ENCODE measurements at regions not wholly inside any gene's neighbourhood (a gene's known extent, or its start where the extent isn't known, plus 50 kb on each side); places are given as distances from the start of the nearest gene placed in this dataset.

DNA sequence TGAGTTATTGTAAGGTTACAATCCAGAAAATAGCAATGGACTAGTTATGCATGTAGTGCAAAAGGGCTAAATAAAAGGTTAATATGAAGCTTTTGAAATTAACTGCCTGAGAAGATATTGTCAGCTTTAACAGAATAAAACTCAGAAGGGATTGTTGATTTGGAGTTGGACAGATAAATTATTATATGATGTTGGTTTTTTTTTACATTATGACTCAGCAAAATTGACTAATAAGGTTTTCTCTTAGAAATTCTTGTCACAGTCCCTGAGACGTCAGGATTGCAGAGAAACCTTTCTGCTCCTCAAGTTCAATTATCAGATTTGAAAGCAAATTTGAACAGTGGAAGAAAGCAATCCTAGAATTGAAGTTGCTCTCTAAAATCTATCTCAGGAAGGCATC is 946.9 kb downstream of the CBLN2 start:
- FAIRE-seq (no peak), DNase-seq (no peak)
- no peak overlapping the region for H3K27ac ChIP-seq (ENCODE audit: low read depth in 2 of 2, low read length in 2 of 2)
- intact Hi-C loops (cut with DNase I), result no loop called here
- H3K9me3 ChIP-seq (ENCODE audit: control insufficient read depth in 2 of 3, insufficient read depth in 1 of 3, low read length in 3 of 3), result peaks cover 0 to 2% (median 0%) of the 10 kb centered on the region in 3 donors
- no peak overlapping the region for H3K9ac ChIP-seq (ENCODE audit: low read length in 3 of 3)
- H3K36me3 ChIP-seq (ENCODE audit: control insufficient read depth in 2 of 3, insufficient read depth in 3 of 3, low read length in 3 of 3), result no peaks in the 10 kb centered on the region
- H3K4me3 ChIP-seq (ENCODE audit: low read length in 3 of 3), result no peak overlapping the region
- no peaks in the 10 kb centered on the region for H3K4me1 ChIP-seq (ENCODE audit: control insufficient read depth in 2 of 3, insufficient read depth in 2 of 3, low read depth in 1 of 3, low read length in 3 of 3)
- TF ChIP-seq, protein P1, sequence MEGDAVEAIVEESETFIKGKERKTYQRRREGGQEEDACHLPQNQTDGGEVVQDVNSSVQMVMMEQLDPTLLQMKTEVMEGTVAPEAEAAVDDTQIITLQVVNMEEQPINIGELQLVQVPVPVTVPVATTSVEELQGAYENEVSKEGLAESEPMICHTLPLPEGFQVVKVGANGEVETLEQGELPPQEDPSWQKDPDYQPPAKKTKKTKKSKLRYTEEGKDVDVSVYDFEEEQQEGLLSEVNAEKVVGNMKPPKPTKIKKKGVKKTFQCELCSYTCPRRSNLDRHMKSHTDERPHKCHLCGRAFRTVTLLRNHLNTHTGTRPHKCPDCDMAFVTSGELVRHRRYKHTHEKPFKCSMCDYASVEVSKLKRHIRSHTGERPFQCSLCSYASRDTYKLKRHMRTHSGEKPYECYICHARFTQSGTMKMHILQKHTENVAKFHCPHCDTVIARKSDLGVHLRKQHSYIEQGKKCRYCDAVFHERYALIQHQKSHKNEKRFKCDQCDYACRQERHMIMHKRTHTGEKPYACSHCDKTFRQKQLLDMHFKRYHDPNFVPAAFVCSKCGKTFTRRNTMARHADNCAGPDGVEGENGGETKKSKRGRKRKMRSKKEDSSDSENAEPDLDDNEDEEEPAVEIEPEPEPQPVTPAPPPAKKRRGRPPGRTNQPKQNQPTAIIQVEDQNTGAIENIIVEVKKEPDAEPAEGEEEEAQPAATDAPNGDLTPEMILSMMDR (IDR thresholded peaks at IDR 0.05; ENCODE audit: borderline replicate concordance, extremely low read depth, insufficient read depth), result no peak
- no peaks in the 10 kb centered on the region for H3K27me3 ChIP-seq (ENCODE audit: control insufficient read depth, insufficient read depth, low read length)

DNA sequence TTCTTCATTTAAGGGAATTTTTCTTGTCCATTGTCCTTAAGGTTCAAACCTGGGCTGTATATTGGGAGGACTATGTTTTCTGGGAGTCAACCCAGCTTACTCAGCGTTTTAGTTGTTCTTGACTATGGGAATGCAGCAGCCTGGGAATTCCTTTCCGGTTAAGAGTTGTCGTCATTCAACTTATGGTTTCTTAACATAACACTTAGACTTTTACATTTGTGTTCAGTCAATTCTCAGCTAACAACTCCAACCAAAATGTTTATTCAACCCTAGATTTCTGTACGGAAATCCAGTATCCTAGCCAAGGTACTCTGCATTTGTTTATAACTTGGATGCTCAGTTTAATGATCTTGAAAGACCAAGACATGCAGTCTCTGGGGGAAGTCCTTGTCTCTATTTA is 960.9 kb downstream of the CBLN2 start:
- Histone ChIP-seq H3K4me1 (ENCODE audit: control insufficient read depth in 2 of 3, insufficient read depth in 2 of 3, low read depth in 1 of 3, low read length in 3 of 3) (no peaks in the 10 kb centered on the region), H3K36me3 (ENCODE audit: control insufficient read depth in 2 of 3, insufficient read depth in 3 of 3, low read length in 3 of 3) (no peaks in the 10 kb centered on the region), H3K9ac (ENCODE audit: low read length in 3 of 3) (no peak overlapping the region), H3K9me3 (ENCODE audit: control insufficient read depth in 2 of 3, insufficient read depth in 1 of 3, low read length in 3 of 3) (peaks cover 0 to 4% (median 0%) of the 10 kb centered on the region in 3 donors), H3K27ac (ENCODE audit: low read depth in 2 of 2, low read length in 2 of 2) (no peak overlapping the region), H3K27me3 (ENCODE audit: control insufficient read depth, insufficient read depth, low read length) (no peaks in the 10 kb centered on the region), H3K4me3 (ENCODE audit: low read length in 3 of 3) (no peak overlapping the region)
- FAIRE-seq, result no peak
- TF ChIP-seq, protein P1 (IDR thresholded peaks at IDR 0.05; ENCODE audit: borderline replicate concordance, extremely low read depth, insufficient read depth), result no peak
- intact Hi-C loops (cut with DNase I), result no loop called here
- DNase-seq, result peak in 2 of 5 donors; percentile 1 to 3

DNA sequence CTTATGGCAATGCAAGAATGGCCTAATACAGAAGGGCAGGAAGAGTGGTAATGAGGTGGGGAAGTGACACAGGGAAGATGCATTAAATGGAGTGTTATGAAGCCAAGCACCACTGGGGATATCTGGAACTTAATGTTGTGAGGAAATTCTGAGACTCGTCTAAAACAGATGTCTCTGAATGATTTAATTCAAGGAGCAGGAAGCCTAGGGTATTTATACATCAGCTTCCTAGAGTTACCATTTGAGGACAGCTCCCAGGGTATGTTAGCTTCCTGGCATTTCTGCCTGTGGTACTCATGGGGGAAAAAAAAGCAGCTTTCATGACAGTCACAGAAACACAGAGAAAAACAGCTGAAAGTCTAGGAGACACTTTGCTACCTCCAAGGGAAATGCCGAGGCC is 989.5 kb downstream of the CBLN2 start:
- intact Hi-C loops (cut with DNase I), result no loop called here
- no peak for FAIRE-seq

More for the DNA sequence above, 989.5 kb downstream of the CBLN2 start:
- no peak overlapping the region for H3K4me3 ChIP-seq (ENCODE audit: low read length in 3 of 3)
- no peaks in the 10 kb centered on the region for H3K4me1 ChIP-seq (ENCODE audit: control insufficient read depth in 2 of 3, insufficient read depth in 2 of 3, low read depth in 1 of 3, low read length in 3 of 3)
- TF ChIP-seq, protein P1 (IDR thresholded peaks at IDR 0.05; ENCODE audit: borderline replicate concordance, extremely low read depth, insufficient read depth), result no peak
- no peaks in the 10 kb centered on the region for H3K9me3 ChIP-seq (ENCODE audit: control insufficient read depth in 2 of 3, insufficient read depth in 1 of 3, low read length in 3 of 3)
- no peak for DNase-seq
- H3K36me3 ChIP-seq (ENCODE audit: control insufficient read depth in 2 of 3, insufficient read depth in 3 of 3, low read length in 3 of 3), result no peaks in the 10 kb centered on the region
- no peak overlapping the region for H3K27ac ChIP-seq (ENCODE audit: low read depth in 2 of 2, low read length in 2 of 2)
- H3K27me3 ChIP-seq (ENCODE audit: control insufficient read depth, insufficient read depth, low read length), result no peaks in the 10 kb centered on the region
- H3K9ac ChIP-seq (ENCODE audit: low read length in 3 of 3), result no peak overlapping the region
